Thyroid gland (tissue), 4 donors: ENCODE measurements at regions not wholly inside any gene's neighbourhood (a gene's known extent, or its start where the extent isn't known, plus 50 kb on each side); places are given as distances from the start of the nearest gene placed in this dataset.

Experiments
- POLR2A ChIP-seq, 2 donors: fragments of 450-650 bp; IDR thresholded peaks; one replicate each; pipeline ENCODE4 v1.6.1; 2017; ENCODE audit warnings: antibody characterized with exemption in 2 of 2, mild to moderate bottlenecking in 2 of 2, moderate library complexity in 1 of 2
- TF ChIP-seq, protein P1 (sequence below), 6 experiments: fragments of 200-600 bp in 3 of 6; fragments of 450-650 bp in 3 of 6; sonication (generic) in 3 of 6; IDR thresholded peaks; one replicate each; pipeline ENCODE4 v1.5.1; 2016 to 2019; ENCODE audit warnings: antibody characterized with exemption in 6 of 6, mild to moderate bottlenecking in 2 of 6, inconsistent platforms in 1 of 6, moderate library complexity in 1 of 6

DNA sequence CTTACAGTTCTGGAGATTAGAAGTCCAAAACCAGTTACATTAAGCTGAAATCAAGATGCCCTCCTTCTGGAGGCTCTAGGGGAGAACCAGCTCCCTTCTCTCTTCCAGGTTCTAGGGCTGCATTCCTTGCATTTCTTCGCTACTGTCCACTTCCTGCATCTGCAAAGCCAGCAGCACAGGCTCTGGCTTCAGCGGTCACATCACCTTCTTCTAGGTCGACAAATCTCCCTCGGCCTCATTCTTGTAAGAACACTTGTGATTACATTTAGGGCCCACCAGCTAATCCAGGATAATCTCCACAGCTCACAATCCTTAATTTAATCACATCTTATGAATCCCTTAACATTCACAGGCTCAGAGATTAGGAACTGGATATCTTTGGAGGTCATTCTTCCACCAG is 73.8 kb downstream of the MINAR1 start:
- TF ChIP-seq, protein P1, sequence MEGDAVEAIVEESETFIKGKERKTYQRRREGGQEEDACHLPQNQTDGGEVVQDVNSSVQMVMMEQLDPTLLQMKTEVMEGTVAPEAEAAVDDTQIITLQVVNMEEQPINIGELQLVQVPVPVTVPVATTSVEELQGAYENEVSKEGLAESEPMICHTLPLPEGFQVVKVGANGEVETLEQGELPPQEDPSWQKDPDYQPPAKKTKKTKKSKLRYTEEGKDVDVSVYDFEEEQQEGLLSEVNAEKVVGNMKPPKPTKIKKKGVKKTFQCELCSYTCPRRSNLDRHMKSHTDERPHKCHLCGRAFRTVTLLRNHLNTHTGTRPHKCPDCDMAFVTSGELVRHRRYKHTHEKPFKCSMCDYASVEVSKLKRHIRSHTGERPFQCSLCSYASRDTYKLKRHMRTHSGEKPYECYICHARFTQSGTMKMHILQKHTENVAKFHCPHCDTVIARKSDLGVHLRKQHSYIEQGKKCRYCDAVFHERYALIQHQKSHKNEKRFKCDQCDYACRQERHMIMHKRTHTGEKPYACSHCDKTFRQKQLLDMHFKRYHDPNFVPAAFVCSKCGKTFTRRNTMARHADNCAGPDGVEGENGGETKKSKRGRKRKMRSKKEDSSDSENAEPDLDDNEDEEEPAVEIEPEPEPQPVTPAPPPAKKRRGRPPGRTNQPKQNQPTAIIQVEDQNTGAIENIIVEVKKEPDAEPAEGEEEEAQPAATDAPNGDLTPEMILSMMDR (IDR thresholded peaks at IDR 0.05), result no peak
- TF ChIP-seq POLR2A (IDR thresholded peaks at IDR 0.05), result no peak
